Inflammatory macrophage treated with lipopolysaccharide for 4 hours (primary cell): ENCODE measurements at regions not wholly inside any gene's neighbourhood (a gene's known extent, or its start where the extent isn't known, plus 50 kb on each side); places are given as distances from the start of the nearest gene placed in this dataset.

Experiments used
- DNase-seq: peaks from one replicate; pipeline ENCODE4 v3.0.0-alpha.2; 2020

GRCh38 chr2:60033325-60033724 lies 520.1 kb downstream of the BCL11A start:
- no peak for DNase-seq

DNA sequence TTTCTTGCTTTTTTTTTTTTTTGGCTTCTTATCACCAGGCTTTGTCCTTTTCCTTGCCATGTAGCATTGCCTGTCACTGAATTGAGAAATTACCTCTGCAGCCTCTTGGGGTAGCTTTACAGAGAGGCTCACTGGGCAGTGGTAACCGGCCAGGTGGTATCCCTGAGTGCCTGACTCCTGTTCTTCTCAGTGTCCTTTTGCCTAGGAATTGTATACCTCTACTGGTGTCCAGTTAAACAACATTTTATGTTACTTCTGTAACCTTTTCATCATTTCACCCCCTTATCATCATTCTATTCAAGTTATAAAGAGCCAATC lies 523.9 kb downstream of the BCL11A start:
- DNase-seq, result no peak

DNA sequence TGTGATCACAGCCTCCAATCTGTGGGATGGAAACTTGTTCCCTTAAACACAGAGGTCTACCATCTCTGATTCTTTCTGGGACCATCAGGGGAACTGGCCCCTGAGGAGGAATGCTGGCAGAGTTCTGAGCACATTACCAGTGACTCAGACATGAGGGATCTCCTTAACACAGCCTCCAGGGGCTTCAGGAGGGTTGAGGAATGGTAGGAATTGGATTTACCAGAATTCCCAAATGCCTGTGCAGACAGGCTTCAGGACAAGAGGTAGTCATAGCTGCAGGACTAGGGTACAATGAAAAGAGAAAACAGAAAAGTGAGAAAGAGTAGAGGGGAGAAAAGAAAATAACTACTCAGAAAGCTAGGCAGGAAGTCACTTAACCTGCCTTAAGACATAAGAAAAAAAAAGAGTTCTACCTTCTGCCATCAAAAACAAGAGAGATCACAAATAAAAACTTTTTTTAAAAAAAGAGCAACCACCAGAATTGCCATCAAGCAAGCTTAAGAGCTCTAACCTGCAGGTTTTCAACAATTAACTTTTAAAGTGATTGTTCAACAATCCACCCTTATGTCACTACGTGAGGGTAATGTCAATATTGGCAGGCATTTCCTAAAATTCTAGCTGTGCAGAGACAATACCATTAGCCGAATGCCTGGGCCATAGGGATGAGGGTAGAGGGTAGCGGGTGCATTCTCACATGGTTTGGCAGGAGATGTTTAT lies 524.4 kb downstream of the BCL11A start:
- no peak for DNase-seq

GRCh38 chr2:60025496-60025895 lies 528.0 kb downstream of the BCL11A start:
- no peak for DNase-seq

DNA sequence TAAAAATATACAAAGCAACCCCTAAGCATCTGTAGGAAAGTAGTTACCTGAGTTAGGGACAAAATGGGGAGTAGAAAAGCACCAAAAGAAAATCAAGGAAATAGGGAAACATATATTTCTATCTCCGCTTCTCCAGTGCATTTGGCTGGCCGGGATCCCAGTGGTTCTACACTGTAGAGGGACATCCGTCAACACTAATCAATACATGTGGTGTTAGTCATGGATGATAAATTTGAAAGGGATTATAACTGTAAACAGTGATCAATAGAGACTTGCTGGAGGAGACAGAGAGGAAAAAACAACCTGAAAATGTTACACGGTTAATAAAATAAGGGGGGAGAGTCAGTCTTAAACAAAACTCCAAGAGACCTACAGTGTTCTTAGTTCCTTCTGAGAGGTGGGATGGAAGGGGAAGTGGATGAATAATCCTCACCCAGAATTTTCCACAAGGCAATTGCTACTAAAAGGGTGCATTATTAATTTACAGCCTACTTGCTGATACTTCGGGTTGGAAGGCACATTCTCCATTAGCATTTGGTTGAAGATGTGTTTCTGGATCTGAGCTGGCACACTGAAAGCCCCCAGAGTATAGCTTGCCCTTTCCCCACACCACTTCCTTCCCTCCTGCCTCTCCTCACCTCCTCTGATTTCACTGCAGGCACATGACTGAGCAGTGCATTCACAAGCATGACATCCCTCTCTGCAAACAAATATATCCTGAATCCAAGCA lies 530.0 kb downstream of the BCL11A start:
- no peak for DNase-seq

DNA sequence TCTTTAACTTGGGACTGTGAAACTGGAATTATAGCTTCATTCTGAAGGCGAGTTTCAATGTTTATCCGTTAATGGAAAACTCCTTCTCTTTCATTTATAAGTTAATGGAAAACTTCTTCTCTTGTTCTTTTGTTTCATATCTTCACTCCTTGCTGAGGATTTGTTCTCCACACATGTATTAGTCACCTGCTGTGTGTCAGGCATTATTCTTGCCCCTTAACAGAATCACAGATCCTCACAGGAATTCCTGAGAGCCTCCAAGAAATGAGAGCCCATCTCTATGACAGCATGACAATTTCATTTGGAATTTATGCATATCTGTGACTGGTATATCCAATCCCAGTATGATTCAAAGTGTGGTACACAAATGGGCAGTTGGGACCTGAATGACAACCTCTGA lies 545.8 kb downstream of the BCL11A start:
- no peak for DNase-seq

- no peak for DNase-seq
Measured at GRCh38 chr2:60003076-60003475, 550.4 kb downstream of the BCL11A start.

DNA sequence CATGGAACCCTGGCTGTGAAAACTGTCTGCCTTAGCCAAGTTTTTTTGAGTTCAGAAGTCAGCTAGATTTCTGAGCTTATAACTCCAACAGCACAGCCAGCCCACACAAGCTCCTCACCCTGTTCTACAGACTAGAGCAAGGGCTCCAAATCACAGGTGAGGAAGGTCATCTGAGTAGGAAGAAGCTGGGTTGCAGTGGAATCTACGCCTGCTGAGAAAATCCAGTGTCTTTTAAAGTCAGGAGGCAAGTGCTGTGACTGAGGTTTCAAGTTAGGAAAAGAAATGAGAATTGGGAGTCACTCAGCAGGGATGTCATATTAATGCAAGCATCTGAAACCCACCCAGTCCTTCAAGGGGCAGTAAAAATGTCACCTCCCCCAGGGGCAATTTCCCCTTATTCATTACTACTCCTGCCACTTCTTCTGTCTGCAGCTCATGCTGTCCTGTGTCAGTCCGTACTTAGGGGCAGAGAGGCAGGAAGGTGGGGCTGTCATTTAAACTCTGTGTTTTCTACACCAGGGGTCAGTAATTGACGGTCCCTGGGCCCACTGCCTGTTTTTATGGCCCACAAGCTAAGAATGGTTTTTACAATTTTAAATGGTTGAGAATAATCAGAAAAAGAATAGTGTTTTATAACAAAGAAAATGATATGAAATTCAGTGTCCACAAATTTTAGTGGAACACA lies 551.1 kb downstream of the BCL11A start:
- DNase-seq, result no peak

DNA sequence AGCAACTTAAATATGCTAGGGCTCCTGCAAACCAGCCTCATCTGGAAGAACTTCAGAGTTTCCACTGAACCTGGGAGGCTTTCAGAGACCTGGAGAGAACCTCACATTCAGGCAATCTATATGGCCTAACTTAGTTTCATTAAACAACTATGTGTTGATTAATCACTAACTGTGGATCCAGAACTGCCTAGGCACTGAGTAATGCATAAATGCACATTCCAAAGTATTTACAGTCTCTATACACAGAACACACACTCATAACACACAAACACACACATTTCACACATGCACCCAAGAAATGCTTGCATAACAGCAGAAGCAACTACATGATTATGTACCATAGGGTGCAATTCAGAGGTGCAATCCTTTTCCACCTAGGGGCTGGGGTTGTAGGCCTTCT lies 552.8 kb downstream of the BCL11A start:
- no peak for DNase-seq

- no peak for DNase-seq
Measured at GRCh38 chr2:59998324-59998723, 555.1 kb downstream of the BCL11A start.

GRCh38 chr2:59997371-59997770 lies 556.1 kb downstream of the BCL11A start:
- no peak for DNase-seq

DNA sequence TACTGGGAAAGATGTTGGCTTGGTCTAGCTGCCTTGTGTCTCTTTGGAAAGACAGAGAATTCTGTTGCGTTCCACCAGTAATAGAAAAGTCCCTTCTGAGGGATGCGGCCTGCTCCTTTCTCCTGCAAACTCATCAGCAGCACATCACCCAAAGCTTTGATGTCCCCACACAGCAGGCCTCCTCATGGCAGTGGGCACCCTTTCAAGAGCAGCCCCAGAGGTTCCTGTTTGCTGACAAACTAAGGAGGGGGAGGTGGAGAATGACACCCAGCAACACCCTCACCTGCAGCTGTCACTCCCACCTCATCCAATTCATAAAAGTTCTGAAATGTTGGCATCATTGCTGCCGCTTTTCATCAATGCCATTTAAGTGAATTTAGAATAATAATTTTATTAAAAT lies 556.6 kb downstream of the BCL11A start:
- DNase-seq, result no peak

- DNase-seq, result no peak
Measured at GRCh38 chr2:59993726-59994125, 559.7 kb downstream of the BCL11A start.

DNA sequence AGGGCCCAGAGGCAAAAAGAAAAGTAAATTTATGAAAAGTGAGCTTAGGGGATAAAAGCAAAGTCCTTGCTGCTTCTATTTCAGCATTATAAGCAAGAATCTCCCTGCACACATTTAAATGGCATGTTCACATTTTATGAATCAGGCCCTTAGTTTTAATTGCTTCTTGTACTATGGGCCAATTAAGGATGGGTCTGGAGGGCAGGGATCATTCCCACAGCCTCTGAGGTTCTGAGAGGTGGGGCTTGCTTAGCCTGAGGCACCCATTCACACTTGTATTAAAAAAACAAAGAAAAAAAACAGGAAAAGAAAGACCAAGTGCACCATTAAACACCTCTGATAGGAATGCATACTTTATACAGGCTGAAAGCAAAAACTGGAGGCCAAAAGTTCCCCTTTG lies 565.1 kb downstream of the BCL11A start:
- no peak for DNase-seq

- DNase-seq, result no peak
Measured at GRCh38 chr2:59986511-59986910, 566.9 kb downstream of the BCL11A start.

- no peak for DNase-seq
Measured at GRCh38 chr2:59985923-59986322, 567.5 kb downstream of the BCL11A start.

DNA sequence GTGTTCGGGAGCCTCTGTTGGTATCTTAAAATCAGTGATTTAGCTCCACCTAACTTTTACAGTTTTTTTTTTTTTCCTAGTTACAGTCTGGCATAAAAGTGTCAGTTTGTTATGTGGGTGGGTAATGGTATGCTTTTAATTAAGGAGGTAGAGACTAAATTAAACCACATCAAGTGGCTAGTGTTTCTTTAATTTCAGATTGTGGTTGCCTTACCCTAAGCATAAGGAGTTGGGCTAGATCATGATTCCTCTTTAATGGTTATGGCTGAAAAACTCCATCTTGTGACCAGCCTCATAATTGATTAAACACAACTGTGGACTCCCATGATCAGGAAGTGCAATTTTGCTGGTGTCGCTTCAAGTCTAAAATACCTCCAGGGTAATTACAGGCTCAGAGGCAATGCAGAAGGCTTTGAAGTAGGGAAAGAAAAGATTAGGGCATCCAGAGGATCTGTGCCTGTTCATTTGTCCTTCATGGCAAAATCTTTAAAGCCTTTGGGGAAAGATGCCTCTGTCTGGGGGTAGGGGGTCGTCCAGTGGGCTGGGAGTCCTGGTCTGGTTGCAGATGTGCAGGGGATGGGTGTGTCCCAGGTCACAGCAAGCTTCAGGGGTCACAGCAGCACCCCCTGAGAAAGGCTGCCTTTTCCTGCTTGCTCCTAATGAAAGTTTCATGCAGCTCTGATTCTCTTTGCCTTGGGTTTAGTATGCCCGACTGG lies 579.2 kb downstream of the BCL11A start:
- DNase-seq, result no peak

GRCh38 chr2:59969161-59969560 lies 584.3 kb downstream of the BCL11A start:
- no peak for DNase-seq

DNA sequence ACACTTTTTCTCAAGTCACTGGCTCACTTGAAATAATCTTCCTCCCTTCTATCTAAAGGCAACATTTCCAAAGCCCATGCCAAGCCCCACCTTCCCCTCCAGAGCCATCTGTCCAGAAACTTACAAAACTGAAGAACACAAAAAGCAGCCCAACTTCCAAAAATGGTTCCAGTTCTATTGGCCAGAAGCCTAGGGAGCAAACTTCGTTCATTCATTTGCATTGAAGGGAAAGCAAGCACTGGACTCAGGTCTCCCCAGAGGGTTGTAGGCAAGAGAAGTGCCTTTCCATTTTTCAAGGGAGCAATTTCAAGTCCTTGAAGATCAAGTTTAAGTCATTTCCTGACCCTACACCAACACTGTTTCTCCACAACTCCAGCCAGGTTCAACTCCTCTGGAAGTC lies 585.0 kb downstream of the BCL11A start:
- no peak for DNase-seq

DNA sequence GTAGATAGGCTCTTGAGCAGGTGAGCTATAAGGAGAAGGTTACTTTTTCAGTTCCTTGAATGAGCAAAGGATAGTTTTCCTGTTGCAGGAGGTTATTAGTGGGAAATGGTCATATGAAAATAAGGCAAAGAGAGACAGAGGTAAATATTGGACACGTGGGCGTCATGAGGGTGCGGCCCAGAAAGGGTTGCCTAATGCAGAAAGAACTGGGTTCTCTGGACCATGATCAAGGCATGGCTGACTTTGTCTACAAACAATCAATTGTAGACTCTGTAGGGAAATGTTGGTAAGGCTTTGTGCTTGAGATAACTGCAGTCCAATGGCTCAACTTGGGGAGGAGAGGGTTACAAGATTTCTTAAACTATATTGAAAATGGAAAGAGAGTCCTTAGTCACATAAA lies 585.8 kb downstream of the BCL11A start:
- DNase-seq, result no peak

DNA sequence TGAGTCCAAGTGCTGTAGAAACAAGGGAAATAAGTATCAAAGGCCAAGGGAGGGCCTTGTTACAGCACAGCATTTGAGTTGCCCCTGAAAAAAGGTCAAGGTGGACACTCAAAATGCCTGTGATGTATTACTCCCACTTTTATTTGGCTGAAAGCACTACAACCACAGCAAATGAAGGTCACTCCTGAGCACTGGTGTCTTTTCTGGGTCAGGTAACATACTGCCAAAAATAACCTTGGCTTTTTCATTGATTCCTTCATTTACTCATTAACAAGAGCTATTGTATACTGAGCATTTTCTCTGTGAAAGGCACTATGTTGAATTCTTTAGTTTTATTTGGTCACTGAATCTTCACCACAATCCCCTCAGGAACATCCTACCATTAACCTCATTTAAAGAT lies 590.3 kb downstream of the BCL11A start:
- DNase-seq, result no peak

DNA sequence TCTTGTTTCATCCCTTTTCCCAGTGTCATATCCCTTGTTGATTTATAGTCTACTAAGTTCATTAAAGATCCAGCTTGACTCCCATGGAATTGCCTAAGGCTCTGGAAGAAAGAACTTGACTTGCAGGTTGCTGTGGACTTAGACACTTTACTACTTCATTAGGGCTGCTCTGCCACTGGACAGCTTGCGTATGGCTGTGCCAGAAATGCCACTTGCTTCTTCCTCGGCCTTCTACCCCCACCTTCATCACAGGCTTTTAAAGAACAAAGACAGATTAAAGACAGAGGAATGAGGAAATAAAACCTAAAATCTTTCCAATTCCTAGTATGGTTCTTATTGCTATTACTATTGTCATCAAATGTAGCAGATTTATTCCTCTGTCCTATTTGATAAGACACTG lies 591.7 kb downstream of the BCL11A start:
- no peak for DNase-seq

- no peak for DNase-seq
Measured at GRCh38 chr2:59959944-59960343, 593.5 kb downstream of the BCL11A start.

DNA sequence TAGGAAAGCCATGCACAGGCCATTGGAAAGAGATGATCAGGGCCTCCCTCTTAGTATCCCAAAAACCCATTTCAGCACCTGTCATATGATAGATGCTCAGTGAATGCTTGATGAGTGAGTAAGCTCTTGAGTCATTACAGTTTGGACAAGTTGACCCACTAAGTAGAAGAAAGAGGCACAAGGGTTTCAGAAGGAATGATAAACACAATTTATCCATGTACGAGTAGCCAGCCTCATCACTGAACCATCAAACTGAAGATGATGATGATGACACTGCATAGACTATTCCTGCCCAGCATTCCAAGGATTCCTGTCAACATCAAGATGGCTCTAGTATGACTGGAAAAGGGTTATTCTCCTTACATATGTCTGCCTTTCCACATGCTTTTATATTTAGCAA lies 596.0 kb downstream of the BCL11A start:
- no peak for DNase-seq
